MM.1S (cell line): ENCODE measurements at regions not wholly inside any gene's neighbourhood (a gene's known extent, or its start where the extent isn't known, plus 50 kb on each side); places are given as distances from the start of the nearest gene placed in this dataset.

Experiments
- EZH2 ChIP-seq: fragments of 300-600 bp; sonication (generic); optimal IDR thresholded peaks from 2 replicates; pipeline ENCODE3; 2017; ENCODE audit warnings: low read depth, mild to moderate bottlenecking, antibody characterized with exemption, low read length, mixed read lengths
- TF ChIP-seq, protein P1 (sequence below): fragments of 300-600 bp; sonication (generic); IDR thresholded peaks from 2 replicates; pipeline ENCODE4 v1.5.1; 2016; ENCODE audit warnings: antibody characterized with exemption, low read length, mixed read lengths

- TF ChIP-seq, protein P1, sequence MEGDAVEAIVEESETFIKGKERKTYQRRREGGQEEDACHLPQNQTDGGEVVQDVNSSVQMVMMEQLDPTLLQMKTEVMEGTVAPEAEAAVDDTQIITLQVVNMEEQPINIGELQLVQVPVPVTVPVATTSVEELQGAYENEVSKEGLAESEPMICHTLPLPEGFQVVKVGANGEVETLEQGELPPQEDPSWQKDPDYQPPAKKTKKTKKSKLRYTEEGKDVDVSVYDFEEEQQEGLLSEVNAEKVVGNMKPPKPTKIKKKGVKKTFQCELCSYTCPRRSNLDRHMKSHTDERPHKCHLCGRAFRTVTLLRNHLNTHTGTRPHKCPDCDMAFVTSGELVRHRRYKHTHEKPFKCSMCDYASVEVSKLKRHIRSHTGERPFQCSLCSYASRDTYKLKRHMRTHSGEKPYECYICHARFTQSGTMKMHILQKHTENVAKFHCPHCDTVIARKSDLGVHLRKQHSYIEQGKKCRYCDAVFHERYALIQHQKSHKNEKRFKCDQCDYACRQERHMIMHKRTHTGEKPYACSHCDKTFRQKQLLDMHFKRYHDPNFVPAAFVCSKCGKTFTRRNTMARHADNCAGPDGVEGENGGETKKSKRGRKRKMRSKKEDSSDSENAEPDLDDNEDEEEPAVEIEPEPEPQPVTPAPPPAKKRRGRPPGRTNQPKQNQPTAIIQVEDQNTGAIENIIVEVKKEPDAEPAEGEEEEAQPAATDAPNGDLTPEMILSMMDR: no peak
- TF ChIP-seq EZH2: no peak
Measured at GRCh38 chr10:128537834-128538330, 411.7 kb upstream of the MKI67 start.
